Nephron (organoid): ENCODE measurements at regions not wholly inside any gene's neighbourhood (a gene's known extent, or its start where the extent isn't known, plus 50 kb on each side); places are given as distances from the start of the nearest gene placed in this dataset.

Experiments
- H3K27ac Mint-ChIP-seq, 3 experiments: 2 replicates each; pipeline ENCODE4 v1.8.0; 2020; ENCODE audit warnings: mixed read lengths in 3 of 3, mild to moderate bottlenecking in 2 of 3, moderate library complexity in 1 of 3
- H3K27me3 Mint-ChIP-seq: 2 replicates; pipeline ENCODE4 v1.8.0; 2021; ENCODE audit warnings: low read depth, mild to moderate bottlenecking, moderate library complexity, mixed read lengths
- H3K36me3 Mint-ChIP-seq: 2 replicates; pipeline ENCODE4 v1.8.0; 2020; ENCODE audit warnings: low read depth, mixed read lengths
- H3K4me1 Mint-ChIP-seq: 2 replicates; pipeline ENCODE4 v1.8.0; 2020; ENCODE audit warnings: mixed read lengths
- H3K4me3 Mint-ChIP-seq, 3 experiments: 2 replicates each; pipeline ENCODE4 v1.8.0; 2020; ENCODE audit warnings: mild to moderate bottlenecking in 3 of 3, mixed read lengths in 3 of 3, moderate library complexity in 2 of 3
- H3K9me3 Mint-ChIP-seq: 2 replicates; pipeline ENCODE4 v1.8.0; 2020; ENCODE audit warnings: mixed read lengths
- TF ChIP-seq, protein P1 (sequence below), 3 experiments: fragments of 200-600 bp; sonication (generic); IDR thresholded peaks; one replicate each; pipeline ENCODE4 v1.5.0; 2021; ENCODE audit warnings: antibody characterized with exemption in 3 of 3; ENCODE audit not compliant: unreplicated experiment in 3 of 3

DNA sequence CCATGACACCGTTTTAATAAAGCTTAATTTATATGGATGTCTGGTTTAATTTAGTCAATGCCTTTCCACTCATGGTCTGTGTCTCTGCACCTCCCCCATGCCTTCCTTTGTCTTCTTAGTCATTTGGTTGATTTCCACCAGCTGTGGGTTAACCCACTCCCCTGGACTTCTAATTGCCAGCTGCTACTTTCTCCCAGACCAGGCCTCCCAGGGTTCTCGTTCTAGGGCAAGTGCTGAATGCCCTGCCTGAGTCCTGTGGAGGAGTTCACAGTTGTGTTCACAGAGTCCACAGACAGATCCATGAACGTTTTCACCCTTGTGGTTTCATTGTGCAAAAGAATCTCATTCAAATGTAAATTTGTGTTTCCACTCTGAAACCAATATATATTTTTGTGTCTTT, 243.4 kb downstream of the NUF2 start:
- TF ChIP-seq, protein P1, sequence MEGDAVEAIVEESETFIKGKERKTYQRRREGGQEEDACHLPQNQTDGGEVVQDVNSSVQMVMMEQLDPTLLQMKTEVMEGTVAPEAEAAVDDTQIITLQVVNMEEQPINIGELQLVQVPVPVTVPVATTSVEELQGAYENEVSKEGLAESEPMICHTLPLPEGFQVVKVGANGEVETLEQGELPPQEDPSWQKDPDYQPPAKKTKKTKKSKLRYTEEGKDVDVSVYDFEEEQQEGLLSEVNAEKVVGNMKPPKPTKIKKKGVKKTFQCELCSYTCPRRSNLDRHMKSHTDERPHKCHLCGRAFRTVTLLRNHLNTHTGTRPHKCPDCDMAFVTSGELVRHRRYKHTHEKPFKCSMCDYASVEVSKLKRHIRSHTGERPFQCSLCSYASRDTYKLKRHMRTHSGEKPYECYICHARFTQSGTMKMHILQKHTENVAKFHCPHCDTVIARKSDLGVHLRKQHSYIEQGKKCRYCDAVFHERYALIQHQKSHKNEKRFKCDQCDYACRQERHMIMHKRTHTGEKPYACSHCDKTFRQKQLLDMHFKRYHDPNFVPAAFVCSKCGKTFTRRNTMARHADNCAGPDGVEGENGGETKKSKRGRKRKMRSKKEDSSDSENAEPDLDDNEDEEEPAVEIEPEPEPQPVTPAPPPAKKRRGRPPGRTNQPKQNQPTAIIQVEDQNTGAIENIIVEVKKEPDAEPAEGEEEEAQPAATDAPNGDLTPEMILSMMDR (IDR thresholded peaks at IDR 0.05; ENCODE audit: unreplicated experiment in 3 of 3): no peak
- peak overlapping the region; percentile 73 to 80 (median 80) for H3K27ac Mint-ChIP-seq
- H3K36me3 Mint-ChIP-seq: no peaks in the 10 kb centered on the region
- peaks cover 24% of the 10 kb centered on the region for H3K4me1 Mint-ChIP-seq
- no peaks in the 10 kb centered on the region for H3K27me3 Mint-ChIP-seq
- H3K9me3 Mint-ChIP-seq: no peaks in the 10 kb centered on the region
- H3K4me3 Mint-ChIP-seq: no peak overlapping the region

DNA sequence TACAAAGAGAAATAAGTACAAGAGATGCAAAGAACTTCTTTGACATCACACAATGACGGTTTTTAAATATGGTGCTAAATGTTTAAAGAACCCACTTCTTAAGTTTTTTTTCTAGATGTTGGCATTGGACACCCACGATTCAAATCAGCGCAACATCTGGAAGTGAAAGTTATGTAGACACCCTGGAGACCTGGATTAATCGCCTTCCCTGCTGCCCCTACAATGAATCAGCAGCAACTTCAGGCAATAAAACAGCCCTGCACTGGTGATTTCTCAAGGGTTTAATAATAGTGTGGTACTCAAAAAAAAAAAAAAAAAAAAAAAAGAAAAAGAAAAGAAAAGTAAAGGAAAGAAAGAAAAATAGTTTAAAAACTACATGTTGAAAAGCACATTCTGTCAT, 248.3 kb downstream of the NUF2 start:
- no peaks in the 10 kb centered on the region for H3K27me3 Mint-ChIP-seq
- H3K9me3 Mint-ChIP-seq: no peaks in the 10 kb centered on the region
- no peaks in the 10 kb centered on the region for H3K36me3 Mint-ChIP-seq
- TF ChIP-seq, protein P1 (IDR thresholded peaks at IDR 0.05; ENCODE audit: unreplicated experiment in 3 of 3): no peak
- peak overlapping the region in 2 of 3 experiments; percentile 26 to 33 for H3K27ac Mint-ChIP-seq
- peaks cover 4% of the 10 kb centered on the region for H3K4me1 Mint-ChIP-seq
- H3K4me3 Mint-ChIP-seq: no peak overlapping the region

DNA sequence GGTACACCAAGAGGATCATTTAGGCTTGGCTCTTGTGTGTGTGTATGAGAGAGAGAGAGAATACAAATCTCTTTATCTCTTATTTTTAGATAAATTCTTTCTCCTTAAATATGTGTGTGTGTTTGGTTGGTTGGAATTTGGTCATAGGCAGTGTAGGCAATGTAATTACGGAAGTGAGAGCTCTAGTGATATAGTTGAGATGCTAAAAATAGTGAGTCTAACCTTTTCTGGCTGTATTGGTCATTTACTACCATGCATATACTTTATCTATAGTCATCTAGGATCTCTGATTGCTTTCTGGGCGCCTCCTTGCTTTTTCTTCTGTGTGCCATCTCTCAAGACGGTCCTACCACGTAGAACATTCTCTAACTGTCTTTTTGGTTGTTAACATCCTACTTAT, 250.2 kb downstream of the NUF2 start:
- no peaks in the 10 kb centered on the region for H3K27me3 Mint-ChIP-seq
- no peaks in the 10 kb centered on the region for H3K4me1 Mint-ChIP-seq
- H3K27ac Mint-ChIP-seq: no peak overlapping the region
- TF ChIP-seq, protein P1 (IDR thresholded peaks at IDR 0.05; ENCODE audit: unreplicated experiment in 3 of 3): no peak
- no peaks in the 10 kb centered on the region for H3K36me3 Mint-ChIP-seq
- no peaks in the 10 kb centered on the region for H3K9me3 Mint-ChIP-seq
- H3K4me3 Mint-ChIP-seq: no peak overlapping the region

DNA sequence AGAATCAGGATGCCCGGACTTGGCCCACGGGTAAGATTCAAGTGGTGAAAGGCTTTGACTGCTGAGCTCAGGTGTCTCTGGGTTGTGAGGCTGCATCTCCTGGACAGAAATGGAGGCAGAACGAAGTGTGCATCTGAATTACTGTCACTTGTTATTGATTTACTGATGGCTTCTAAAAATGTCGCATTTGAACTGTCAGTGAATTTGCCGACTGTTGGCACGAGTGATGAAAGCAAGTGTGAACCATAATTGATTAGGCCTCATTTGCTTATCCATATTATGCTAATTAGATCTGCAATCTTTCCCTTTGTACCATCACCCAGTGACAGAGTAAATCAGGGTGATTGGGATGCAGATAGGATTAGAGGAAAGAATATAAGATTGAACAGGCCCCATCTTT, 252.4 kb downstream of the NUF2 start:
- TF ChIP-seq, protein P1 (IDR thresholded peaks at IDR 0.05; ENCODE audit: unreplicated experiment in 3 of 3): no peak
- Mint-ChIP-seq H3K36me3 (no peaks in the 10 kb centered on the region), H3K4me1 (no peaks in the 10 kb centered on the region), H3K27me3 (no peaks in the 10 kb centered on the region), H3K4me3 (no peak overlapping the region), H3K27ac (no peak overlapping the region), H3K9me3 (no peaks in the 10 kb centered on the region)

DNA sequence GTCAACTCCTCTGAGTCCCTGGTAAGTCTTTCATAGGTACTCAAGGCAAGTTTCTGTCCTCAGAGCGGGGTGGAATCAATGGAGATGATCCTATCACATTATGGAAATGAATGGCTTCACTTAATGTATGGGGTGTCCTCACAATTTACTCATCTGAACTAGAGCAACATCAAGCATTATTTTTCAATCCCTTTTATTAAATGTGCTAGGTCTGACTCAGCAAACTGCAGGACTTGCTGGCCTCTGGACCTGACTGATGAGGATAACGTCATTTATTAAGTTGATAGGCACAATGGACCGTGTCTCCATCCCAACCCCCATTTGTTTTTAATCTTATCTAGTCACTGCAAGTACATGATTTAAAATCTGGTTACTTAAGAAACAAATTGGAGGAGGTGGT, 259.2 kb downstream of the NUF2 start:
- no peaks in the 10 kb centered on the region for H3K27me3 Mint-ChIP-seq
- H3K9me3 Mint-ChIP-seq: no peaks in the 10 kb centered on the region
- no peak overlapping the region for H3K4me3 Mint-ChIP-seq
- peak overlapping the region in 2 of 3 experiments; percentile 32 to 52 for H3K27ac Mint-ChIP-seq
- H3K36me3 Mint-ChIP-seq: no peaks in the 10 kb centered on the region
- H3K4me1 Mint-ChIP-seq: peaks cover 19% of the 10 kb centered on the region
- TF ChIP-seq, protein P1 (IDR thresholded peaks at IDR 0.05; ENCODE audit: unreplicated experiment in 3 of 3): no peak

DNA sequence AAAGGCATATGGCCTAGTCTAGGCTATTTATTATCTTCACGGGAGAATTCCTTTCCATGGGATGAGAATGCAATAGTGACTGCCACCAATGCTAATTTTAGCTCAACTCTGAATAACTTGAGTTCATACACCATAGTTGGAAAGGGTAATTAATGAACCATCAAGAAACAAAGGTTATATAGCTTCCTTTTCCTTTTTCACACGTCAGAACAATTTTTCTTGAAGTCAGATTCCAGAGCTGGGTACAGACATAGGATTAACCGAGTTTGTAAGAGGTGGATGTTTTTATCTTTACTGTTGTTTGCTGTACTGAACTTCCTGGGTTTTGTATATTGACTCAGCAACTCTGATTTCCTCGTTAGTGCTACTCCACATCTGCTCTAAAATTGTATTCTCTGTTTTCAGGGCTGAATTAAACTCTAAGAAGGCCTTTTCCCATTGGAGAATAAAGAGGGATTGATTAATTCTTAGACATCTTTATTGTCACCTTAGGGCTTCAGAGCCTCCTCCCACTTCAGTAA, 262.0 kb downstream of the NUF2 start:
- TF ChIP-seq, protein P1 (IDR thresholded peaks at IDR 0.05; ENCODE audit: unreplicated experiment in 3 of 3): no peak
- H3K36me3 Mint-ChIP-seq: no peaks in the 10 kb centered on the region
- H3K9me3 Mint-ChIP-seq: no peaks in the 10 kb centered on the region
- H3K27ac Mint-ChIP-seq: no peak overlapping the region
- H3K27me3 Mint-ChIP-seq: no peaks in the 10 kb centered on the region
- peaks cover 29% of the 10 kb centered on the region for H3K4me1 Mint-ChIP-seq
- no peak overlapping the region for H3K4me3 Mint-ChIP-seq
